ENCODE measurements at regions not wholly inside any gene's neighbourhood (a gene's known extent, or its start where the extent isn't known, plus 50 kb on each side); places are given as distances from the start of the nearest gene placed in this dataset.

- 23% methylated on average over 2 of the region's 2 CpGs for WGBS (ENCODE audit: missing lambda C conversion rate)
- CTCF ChIA-PET, result interaction anchor here (0.8 to 22.9 kb wide), 13 partner anchors 8 to 450 kb away, joined by 3 to 297 read pairs (median 38); partner anchors contain the start of gene HRH1
Observed at GRCh38 chr3:10756546-10756945, 59.5 kb upstream of the SLC6A11 start.

DNA sequence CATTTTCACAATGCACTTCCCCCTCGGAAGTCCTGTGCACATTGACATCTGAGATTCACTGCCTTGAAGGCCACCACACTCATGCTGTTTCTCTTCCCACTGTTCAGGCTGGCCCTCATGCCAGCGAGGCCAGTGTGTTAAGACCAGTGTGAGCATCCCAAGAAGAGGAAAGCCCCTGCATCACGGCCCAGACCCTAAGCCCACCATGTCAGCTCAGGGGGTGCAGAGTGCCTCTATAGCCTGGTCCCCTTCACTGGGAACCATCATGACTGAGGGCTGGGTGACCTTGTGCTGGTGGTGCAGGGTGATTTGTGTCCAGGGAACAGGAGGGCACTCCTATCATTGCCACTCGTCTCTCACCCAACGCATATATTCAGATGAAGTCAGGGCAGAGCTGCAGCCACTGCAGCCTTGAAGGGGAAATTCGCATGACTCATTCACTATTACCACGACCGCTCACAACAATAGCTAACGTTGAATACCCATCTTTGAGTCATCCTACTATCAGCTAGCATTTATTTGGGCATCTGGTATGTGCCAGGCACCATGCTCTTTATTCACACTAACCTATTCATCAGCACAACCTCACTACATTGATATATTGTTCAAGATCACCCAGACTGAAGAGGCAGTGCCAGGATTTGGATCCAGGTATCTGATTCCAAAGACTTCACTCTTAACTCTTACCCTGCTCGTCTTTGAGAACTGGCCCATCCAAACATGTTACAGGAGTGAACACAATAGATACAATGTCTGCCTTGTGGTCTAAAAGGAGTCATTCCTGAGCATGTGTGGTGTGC, 58.8 kb upstream of the SLC6A11 start:
- CTCF ChIA-PET, result interaction anchor here (0.6 to 22.9 kb wide), 25 partner anchors 7 to 449 kb away, joined by 3 to 297 read pairs (median 7); partner anchors contain the start of gene HRH1
- no peak overlapping the region for H3K27ac ChIP-seq
- H3K4me2 ChIP-seq, result no peak overlapping the region
- no peak for TF ChIP-seq E2F6 (IDR thresholded peaks at IDR 0.05; ENCODE audit: borderline replicate concordance, low read depth)
- no peak for TF ChIP-seq FOSL2 (IDR thresholded peaks at IDR 0.05)
- peak; percentile 40; the same call in 1 of the 2 replicates for TF ChIP-seq FOSL2 (CRISPR knock-in tag; IDR thresholded peaks at IDR 0.05)
- FAIRE-seq, result no peak
- DNase-seq (ENCODE audit: low read depth in 1 of 2, low spot score in 1 of 2), result peak; percentile 20 to 43
- H3K4me1 ChIP-seq, result no peaks in the 10 kb centered on the region
- peak; percentile 26 to 52; a peak in 3 of 6 replicates for ATAC-seq
- H3K9me3 ChIP-seq, result no peaks in the 10 kb centered on the region
- POLR2A ChIA-PET, result no interaction called here
- no peak overlapping the region for H3K4me3 ChIP-seq
- 0% methylated on average over 10 of the region's 10 CpGs for WGBS (ENCODE audit: missing lambda C conversion rate)

More at GRCh38 chr3:10756546-10756945, 59.5 kb upstream of the SLC6A11 start:
- no peak for TF ChIP-seq BHLHE40 (IDR thresholded peaks at IDR 0.05; ENCODE audit: low read depth, low read length)
- TF ChIP-seq HOXB13 (CRISPR knock-in tag; IDR thresholded peaks at IDR 0.05; ENCODE audit: low read depth), result no peak
- TF ChIP-seq MAX (IDR thresholded peaks at IDR 0.05), result no peak
- no peak for TF ChIP-seq MYC (IDR thresholded peaks at IDR 0.05; ENCODE audit: borderline replicate concordance, low read length)
- TF ChIP-seq HOXB5 (CRISPR knock-in tag; IDR thresholded peaks at IDR 0.05), result no peak
- no peak for TF ChIP-seq CHD4 (IDR thresholded peaks at IDR 0.05; ENCODE audit: borderline replicate concordance)
- no peak for TF ChIP-seq POLR2AphosphoS2 (conservative IDR thresholded peaks at IDR 0.05; ENCODE audit: low read length)
- no peak for TF ChIP-seq EHF (CRISPR knock-in tag; IDR thresholded peaks at IDR 0.05)
- TF ChIP-seq GATA3 (IDR thresholded peaks at IDR 0.05; ENCODE audit: borderline replicate concordance), result no peak
- TF ChIP-seq, protein P1, sequence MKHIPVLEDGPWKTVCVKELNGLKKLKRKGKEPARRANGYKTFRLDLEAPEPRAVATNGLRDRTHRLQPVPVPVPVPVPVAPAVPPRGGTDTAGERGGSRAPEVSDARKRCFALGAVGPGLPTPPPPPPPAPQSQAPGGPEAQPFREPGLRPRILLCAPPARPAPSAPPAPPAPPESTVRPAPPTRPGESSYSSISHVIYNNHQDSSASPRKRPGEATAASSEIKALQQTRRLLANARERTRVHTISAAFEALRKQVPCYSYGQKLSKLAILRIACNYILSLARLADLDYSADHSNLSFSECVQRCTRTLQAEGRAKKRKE (CRISPR knock-in tag; IDR thresholded peaks at IDR 0.05; ENCODE audit: low read depth), result no peak
- TF ChIP-seq SMC3 (IDR thresholded peaks at IDR 0.05), result no peak
- H3K4me1 ChIP-seq, result no peaks in the 10 kb centered on the region
- H3K9me3 ChIP-seq, result no peaks in the 10 kb centered on the region
- FAIRE-seq (no peak), ATAC-seq (no peak), DNase-seq (ENCODE audit: low read depth in 1 of 2, low spot score in 1 of 2) (no peak)
- POLR2A ChIA-PET, result no interaction called here
- no peak overlapping the region for H3K4me2 ChIP-seq
- H3K27ac ChIP-seq, result no peak overlapping the region
- no peak overlapping the region for H3K4me3 ChIP-seq

DNA sequence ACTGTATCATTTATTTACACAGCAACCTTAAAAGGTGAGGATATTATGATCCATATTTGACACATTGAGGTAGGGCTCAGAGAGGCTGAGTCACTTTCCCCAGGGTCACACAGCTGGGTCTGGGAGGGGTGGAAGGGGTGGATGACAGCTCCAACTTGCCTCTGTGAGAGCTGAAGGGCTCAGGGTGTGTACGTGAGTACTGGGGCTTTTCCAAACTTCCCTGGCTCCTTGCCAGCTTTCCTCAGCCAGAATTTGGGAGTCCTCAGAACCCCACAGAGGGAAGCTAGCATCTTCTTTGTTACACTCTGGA, 58.3 kb upstream of the SLC6A11 start:
- Histone ChIP-seq H3K4me1 (no peaks in the 10 kb centered on the region), H3K27ac (no peak overlapping the region), H3K9me3 (no peaks in the 10 kb centered on the region), H3K4me3 (no peak overlapping the region), H3K4me2 (no peak overlapping the region)
- TF ChIP-seq EHF (CRISPR knock-in tag; IDR thresholded peaks at IDR 0.05) (no peak), NPAS2 (CRISPR knock-in tag; IDR thresholded peaks at IDR 0.05; ENCODE audit: borderline replicate concordance) (no peak), POLR2A (IDR thresholded peaks at IDR 0.05; ENCODE audit: low read length) (no peak), JUN (IDR thresholded peaks at IDR 0.05) (no peak), RFX5 (IDR thresholded peaks at IDR 0.05) (no peak), HOXB5 (CRISPR knock-in tag; IDR thresholded peaks at IDR 0.05) (no peak), SMC3 (IDR thresholded peaks at IDR 0.05) (no peak), MYC (IDR thresholded peaks at IDR 0.05; ENCODE audit: borderline replicate concordance, low read length) (no peak), ZNF302 (CRISPR knock-in tag; IDR thresholded peaks at IDR 0.05) (no peak), FOSL2 (IDR thresholded peaks at IDR 0.05) (no peak), FOSL2 (CRISPR knock-in tag; IDR thresholded peaks at IDR 0.05) (no peak), HOXA7 (CRISPR knock-in tag; IDR thresholded peaks at IDR 0.05) (no peak)
- TF ChIP-seq, protein P2, sequence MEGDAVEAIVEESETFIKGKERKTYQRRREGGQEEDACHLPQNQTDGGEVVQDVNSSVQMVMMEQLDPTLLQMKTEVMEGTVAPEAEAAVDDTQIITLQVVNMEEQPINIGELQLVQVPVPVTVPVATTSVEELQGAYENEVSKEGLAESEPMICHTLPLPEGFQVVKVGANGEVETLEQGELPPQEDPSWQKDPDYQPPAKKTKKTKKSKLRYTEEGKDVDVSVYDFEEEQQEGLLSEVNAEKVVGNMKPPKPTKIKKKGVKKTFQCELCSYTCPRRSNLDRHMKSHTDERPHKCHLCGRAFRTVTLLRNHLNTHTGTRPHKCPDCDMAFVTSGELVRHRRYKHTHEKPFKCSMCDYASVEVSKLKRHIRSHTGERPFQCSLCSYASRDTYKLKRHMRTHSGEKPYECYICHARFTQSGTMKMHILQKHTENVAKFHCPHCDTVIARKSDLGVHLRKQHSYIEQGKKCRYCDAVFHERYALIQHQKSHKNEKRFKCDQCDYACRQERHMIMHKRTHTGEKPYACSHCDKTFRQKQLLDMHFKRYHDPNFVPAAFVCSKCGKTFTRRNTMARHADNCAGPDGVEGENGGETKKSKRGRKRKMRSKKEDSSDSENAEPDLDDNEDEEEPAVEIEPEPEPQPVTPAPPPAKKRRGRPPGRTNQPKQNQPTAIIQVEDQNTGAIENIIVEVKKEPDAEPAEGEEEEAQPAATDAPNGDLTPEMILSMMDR (IDR thresholded peaks at IDR 0.05), result no peak
- TF ChIP-seq, protein P3, sequence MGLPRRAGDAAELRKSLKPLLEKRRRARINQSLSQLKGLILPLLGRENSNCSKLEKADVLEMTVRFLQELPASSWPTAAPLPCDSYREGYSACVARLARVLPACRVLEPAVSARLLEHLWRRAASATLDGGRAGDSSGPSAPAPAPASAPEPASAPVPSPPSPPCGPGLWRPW (IDR thresholded peaks at IDR 0.05), result no peak
- TF ChIP-seq, protein P4, sequence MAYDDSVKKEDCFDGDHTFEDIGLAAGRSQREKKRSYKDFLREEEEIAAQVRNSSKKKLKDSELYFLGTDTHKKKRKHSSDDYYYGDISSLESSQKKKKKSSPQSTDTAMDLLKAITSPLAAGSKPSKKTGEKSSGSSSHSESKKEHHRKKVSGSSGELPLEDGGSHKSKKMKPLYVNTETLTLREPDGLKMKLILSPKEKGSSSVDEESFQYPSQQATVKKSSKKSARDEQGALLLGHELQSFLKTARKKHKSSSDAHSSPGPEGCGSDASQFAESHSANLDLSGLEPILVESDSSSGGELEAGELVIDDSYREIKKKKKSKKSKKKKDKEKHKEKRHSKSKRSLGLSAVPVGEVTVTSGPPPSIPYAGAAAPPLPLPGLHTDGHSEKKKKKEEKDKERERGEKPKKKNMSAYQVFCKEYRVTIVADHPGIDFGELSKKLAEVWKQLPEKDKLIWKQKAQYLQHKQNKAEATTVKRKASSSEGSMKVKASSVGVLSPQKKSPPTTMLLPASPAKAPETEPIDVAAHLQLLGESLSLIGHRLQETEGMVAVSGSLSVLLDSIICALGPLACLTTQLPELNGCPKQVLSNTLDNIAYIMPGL (CRISPR knock-in tag; IDR thresholded peaks at IDR 0.05; ENCODE audit: borderline replicate concordance), result no peak
- FAIRE-seq (no peak), ATAC-seq (no peak; a peak in 1 of 6 replicates), DNase-seq (ENCODE audit: low read depth in 1 of 2, low spot score in 1 of 2) (no peak)
- ChIA-PET CTCF (interaction anchor here (0.6 to 22.9 kb wide), 58 partner anchors 9 to 577 kb away, joined by 3 to 297 read pairs (median 5); partner anchors contain the start of genes HRH1 and SLC6A1), POLR2A (no interaction called here)
- WGBS (ENCODE audit: missing lambda C conversion rate), result 0% methylated on average over 1 of the region's 1 CpG
